CD14-positive monocyte (primary cell): ENCODE measurements at regions not wholly inside any gene's neighbourhood (a gene's known extent, or its start where the extent isn't known, plus 50 kb on each side); places are given as distances from the start of the nearest gene placed in this dataset.

Experiments
- DNase-seq, 3 donors: peaks; one replicate each; pipeline ENCODE4 v3.0.0-alpha.2; 2011 to 2022
- H2AFZ ChIP-seq: 2 replicates; pipeline ENCODE4 v1.6.0; 2012; ENCODE audit warnings: mild to moderate bottlenecking, low read depth, low read length, inconsistent platforms; ENCODE audit not compliant: insufficient read depth, poor library complexity, severe bottlenecking
- H3K27ac ChIP-seq, 2 donors: 1 replicate in 1 of 2; 2 replicates in 1 of 2; pipeline ENCODE4 v1.5.1; 2012 to 2013; ENCODE audit warnings: low read length in 2 of 2, control low read depth in 1 of 2, inconsistent platforms in 1 of 2, low read depth in 1 of 2, mild to moderate bottlenecking in 1 of 2
- H3K27me3 ChIP-seq, 2 donors: one replicate each; pipeline versions ENCODE4 v1.6.0 to v1.6.1; 2011 to 2013; ENCODE audit warnings: low read length in 2 of 2; ENCODE audit not compliant: control insufficient read depth in 2 of 2, insufficient read depth in 2 of 2
- H3K36me3 ChIP-seq, 2 donors: replicated peaks in 1 of 2; 1 replicate in 1 of 2; 2 replicates in 1 of 2; pipeline versions ENCODE4 v1.5.1 to v1.6.1; 2012 to 2013; ENCODE audit warnings: low read length in 2 of 2, control low read depth in 1 of 2, inconsistent platforms in 1 of 2, mild to moderate bottlenecking in 1 of 2; ENCODE audit not compliant: insufficient read depth in 2 of 2, control insufficient read depth in 1 of 2
- H3K4me1 ChIP-seq, 2 donors: 1 replicate in 1 of 2; 2 replicates in 1 of 2; pipeline versions ENCODE4 v1.5.1 to v1.6.1; 2012 to 2013; ENCODE audit warnings: low read length in 2 of 2, control low read depth in 1 of 2, inconsistent platforms in 1 of 2, mild to moderate bottlenecking in 1 of 2, moderate library complexity in 1 of 2; ENCODE audit not compliant: insufficient read depth in 2 of 2, control insufficient read depth in 1 of 2
- H3K4me2 ChIP-seq: replicated peaks from 2 replicates; pipeline ENCODE3; 2012; ENCODE audit warnings: low read length, moderate library complexity, mild to moderate bottlenecking; ENCODE audit not compliant: poor library complexity, severe bottlenecking; ENCODE audit errors: extremely low read depth
- H3K4me3 ChIP-seq, 3 experiments: fragments of 200-600 bp in 1 of 3; sonication (generic) in 1 of 3; replicated peaks in 1 of 3; 1 replicate in 2 of 3; 2 replicates in 1 of 3; pipeline ENCODE4 v1.5.1; 2011 to 2013; ENCODE audit warnings: low read length in 3 of 3, mild to moderate bottlenecking in 3 of 3, control low read depth in 2 of 3, low read depth in 2 of 3, inconsistent platforms in 1 of 3, moderate library complexity in 1 of 3
- H3K79me2 ChIP-seq: 2 replicates; pipeline ENCODE4 v1.6.0; 2012; ENCODE audit warnings: mild to moderate bottlenecking, control low read depth, inconsistent platforms, low read length, moderate library complexity; ENCODE audit not compliant: insufficient read depth
- H3K9ac ChIP-seq: 2 replicates; pipeline ENCODE4 v1.6.0; 2017; ENCODE audit warnings: low read length, mild to moderate bottlenecking; ENCODE audit not compliant: insufficient read depth, poor library complexity, severe bottlenecking
- H3K9me3 ChIP-seq, 2 donors: replicated peaks in 1 of 2; 1 replicate in 1 of 2; 2 replicates in 1 of 2; pipeline versions ENCODE4 v1.5.1 to v1.6.1; 2012 to 2013; ENCODE audit warnings: low read length in 2 of 2, control low read depth in 1 of 2; ENCODE audit not compliant: control insufficient read depth in 1 of 2, insufficient read depth in 1 of 2
- H4K20me1 ChIP-seq: 2 replicates; pipeline ENCODE4 v1.6.0; 2012; ENCODE audit warnings: mild to moderate bottlenecking, low read length, control low read depth, moderate library complexity; ENCODE audit not compliant: insufficient read depth
- H3K27ac Mint-ChIP-seq, 7 donors: one replicate each; pipeline ENCODE4 v1.8.0; 2020; ENCODE audit warnings: mild to moderate bottlenecking in 7 of 7, mixed read lengths in 7 of 7, moderate library complexity in 6 of 7, inconsistent platforms in 2 of 7
- H3K27me3 Mint-ChIP-seq, 3 donors: one replicate each; pipeline ENCODE4 v1.8.0; 2021 to 2022; ENCODE audit warnings: low read depth in 3 of 3, mild to moderate bottlenecking in 3 of 3, mixed read lengths in 3 of 3, moderate library complexity in 3 of 3, inconsistent platforms in 1 of 3
- H3K36me3 Mint-ChIP-seq, 2 donors: one replicate each; pipeline ENCODE4 v1.8.0; 2020; ENCODE audit warnings: mixed read lengths in 2 of 2, inconsistent platforms in 1 of 2, mild to moderate bottlenecking in 1 of 2
- H3K4me1 Mint-ChIP-seq: one replicate; pipeline ENCODE4 v1.8.0; 2020; ENCODE audit warnings: mild to moderate bottlenecking, mixed read lengths
- H3K4me3 Mint-ChIP-seq, 2 donors: one replicate each; pipeline ENCODE4 v1.8.0; 2020; ENCODE audit warnings: mild to moderate bottlenecking in 2 of 2, mixed read lengths in 2 of 2, moderate library complexity in 1 of 2
- H3K9me3 Mint-ChIP-seq, 7 donors: one replicate each; pipeline ENCODE4 v1.8.0; 2020 to 2022; ENCODE audit warnings: mixed read lengths in 7 of 7, mild to moderate bottlenecking in 6 of 7, moderate library complexity in 6 of 7, inconsistent platforms in 2 of 7
- WGBS: methylation state at CpG from one replicate; pipeline ENCODE4 v1.1.5; 2013; ENCODE audit warnings: missing lambda C conversion rate; ENCODE audit not compliant: insufficient coverage; 5-methylcytosine and 5-hydroxymethylcytosine counted together
- intact Hi-C, 2 donors: fragments of 100-400 bp; cut with micrococcal nuclease; formaldehyde crosslinking; loops; one replicate each; pipeline versions ENCODE4 v1.15.0 to v1.15.1; 2023
- TF ChIP-seq, protein P1 (sequence below): fragments of 200-600 bp; IDR thresholded peaks from one replicate; pipeline ENCODE4 v1.8.0; 2022; ENCODE audit warnings: antibody characterized with exemption, mild to moderate bottlenecking

- H3K79me2 ChIP-seq: no peaks in the 10 kb centered on the region
- no peak overlapping the region for H2AFZ ChIP-seq
- Mint-ChIP-seq H3K27me3 (peaks cover 0 to 2% (median 0%) of the 10 kb centered on the region in 3 donors), H3K4me1 (no peaks in the 10 kb centered on the region), H3K9me3 (peaks cover 2 to 9% (median 4%) of the 10 kb centered on the region in 7 donors), H3K4me3 (no peak overlapping the region), H3K27ac (no peak overlapping the region), H3K36me3 (no peaks in the 10 kb centered on the region)
- no peaks in the 10 kb centered on the region for H3K9me3 ChIP-seq
- H3K36me3 ChIP-seq: no peaks in the 10 kb centered on the region
- no peaks in the 10 kb centered on the region for H4K20me1 ChIP-seq
- no peak overlapping the region for H3K4me2 ChIP-seq
- no peak overlapping the region for H3K9ac ChIP-seq
- WGBS: no CpG with 5 or more reads among the region's 4 CpGs
- H3K27ac ChIP-seq: no peak overlapping the region
- TF ChIP-seq, protein P1, sequence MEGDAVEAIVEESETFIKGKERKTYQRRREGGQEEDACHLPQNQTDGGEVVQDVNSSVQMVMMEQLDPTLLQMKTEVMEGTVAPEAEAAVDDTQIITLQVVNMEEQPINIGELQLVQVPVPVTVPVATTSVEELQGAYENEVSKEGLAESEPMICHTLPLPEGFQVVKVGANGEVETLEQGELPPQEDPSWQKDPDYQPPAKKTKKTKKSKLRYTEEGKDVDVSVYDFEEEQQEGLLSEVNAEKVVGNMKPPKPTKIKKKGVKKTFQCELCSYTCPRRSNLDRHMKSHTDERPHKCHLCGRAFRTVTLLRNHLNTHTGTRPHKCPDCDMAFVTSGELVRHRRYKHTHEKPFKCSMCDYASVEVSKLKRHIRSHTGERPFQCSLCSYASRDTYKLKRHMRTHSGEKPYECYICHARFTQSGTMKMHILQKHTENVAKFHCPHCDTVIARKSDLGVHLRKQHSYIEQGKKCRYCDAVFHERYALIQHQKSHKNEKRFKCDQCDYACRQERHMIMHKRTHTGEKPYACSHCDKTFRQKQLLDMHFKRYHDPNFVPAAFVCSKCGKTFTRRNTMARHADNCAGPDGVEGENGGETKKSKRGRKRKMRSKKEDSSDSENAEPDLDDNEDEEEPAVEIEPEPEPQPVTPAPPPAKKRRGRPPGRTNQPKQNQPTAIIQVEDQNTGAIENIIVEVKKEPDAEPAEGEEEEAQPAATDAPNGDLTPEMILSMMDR: no peak
- intact Hi-C loops: no loop called here
- H3K4me3 ChIP-seq: no peak overlapping the region
- DNase-seq: no peak
- H3K27me3 ChIP-seq: no peaks in the 10 kb centered on the region
- no peaks in the 10 kb centered on the region for H3K4me1 ChIP-seq
Measured at GRCh38 chr16:76176153-76176552, 101.0 kb upstream of the CNTNAP4 start.

GRCh38 chr16:76176616-76177015 lies 100.6 kb upstream of the CNTNAP4 start:
- H3K4me3 Mint-ChIP-seq: no peak overlapping the region

More at GRCh38 chr16:76176616-76177015, 100.6 kb upstream of the CNTNAP4 start:
- Histone ChIP-seq H4K20me1 (no peaks in the 10 kb centered on the region), H2AFZ (no peak overlapping the region), H3K9ac (no peak overlapping the region), H3K9me3 (no peaks in the 10 kb centered on the region), H3K4me3 (no peak overlapping the region), H3K27ac (no peak overlapping the region), H3K36me3 (no peaks in the 10 kb centered on the region), H3K4me2 (no peak overlapping the region), H3K4me1 (no peaks in the 10 kb centered on the region), H3K79me2 (no peaks in the 10 kb centered on the region), H3K27me3 (no peaks in the 10 kb centered on the region)
- H3K4me1 Mint-ChIP-seq: no peaks in the 10 kb centered on the region
- no peak for DNase-seq
- intact Hi-C loops: no loop called here
- H3K9me3 Mint-ChIP-seq: peaks cover 2 to 9% (median 4%) of the 10 kb centered on the region in 7 donors
- no peak overlapping the region for H3K27ac Mint-ChIP-seq
- H3K27me3 Mint-ChIP-seq: peaks cover 0 to 2% (median 0%) of the 10 kb centered on the region in 3 donors
- H3K36me3 Mint-ChIP-seq: no peaks in the 10 kb centered on the region
- 100% methylated on average over 1 of the region's 4 CpGs for WGBS
- TF ChIP-seq, protein P1: no peak
